ENCODE measurements at regions not wholly inside any gene's neighbourhood (a gene's known extent, or its start where the extent isn't known, plus 50 kb on each side); places are given as distances from the start of the nearest gene placed in this dataset.

DNA sequence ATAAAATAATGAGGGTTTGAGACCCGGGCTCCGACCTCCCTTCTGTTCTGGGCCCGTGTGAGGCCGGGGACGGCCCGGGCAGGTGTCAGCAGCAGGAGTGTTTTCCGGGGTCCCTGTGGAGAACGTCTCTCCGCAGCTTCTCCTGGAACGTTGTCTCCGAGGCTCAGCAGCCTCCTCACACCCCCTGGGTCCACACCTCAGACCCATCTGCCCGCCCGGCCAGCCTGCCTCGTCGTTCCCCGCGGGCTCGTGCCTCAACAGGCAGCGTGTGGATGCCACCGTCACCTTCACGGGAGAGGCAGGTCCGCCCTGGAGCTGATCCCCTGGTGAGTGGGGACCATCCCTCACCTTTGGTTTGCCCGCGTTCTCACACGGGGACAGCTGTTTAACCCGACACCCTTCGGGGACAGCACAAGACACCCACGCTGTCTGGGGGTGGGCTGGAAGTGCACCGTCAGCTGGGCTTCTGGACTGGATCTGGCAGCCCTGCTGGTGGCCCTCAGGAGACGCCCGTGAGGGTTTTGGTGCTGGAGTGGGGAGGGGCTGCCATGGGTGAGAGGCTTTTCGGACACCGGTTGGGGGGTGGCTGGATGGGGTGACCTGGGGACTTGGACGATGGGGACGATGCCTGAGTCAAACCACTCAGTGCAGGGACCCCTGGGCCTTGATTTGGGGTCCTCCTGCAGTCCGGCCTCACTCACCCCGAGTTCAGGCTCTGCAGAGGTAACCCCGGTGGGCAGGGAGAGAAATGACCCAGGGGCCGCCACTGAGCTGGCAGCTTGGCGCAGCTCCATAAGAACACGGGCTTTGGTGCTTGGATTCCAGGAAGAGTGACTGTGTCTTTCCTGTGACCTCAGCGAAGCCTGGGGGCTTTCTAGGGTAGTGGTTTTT is 131.7 kb downstream of the DNAJB6 start:
- TF ChIP-seq, protein P1, sequence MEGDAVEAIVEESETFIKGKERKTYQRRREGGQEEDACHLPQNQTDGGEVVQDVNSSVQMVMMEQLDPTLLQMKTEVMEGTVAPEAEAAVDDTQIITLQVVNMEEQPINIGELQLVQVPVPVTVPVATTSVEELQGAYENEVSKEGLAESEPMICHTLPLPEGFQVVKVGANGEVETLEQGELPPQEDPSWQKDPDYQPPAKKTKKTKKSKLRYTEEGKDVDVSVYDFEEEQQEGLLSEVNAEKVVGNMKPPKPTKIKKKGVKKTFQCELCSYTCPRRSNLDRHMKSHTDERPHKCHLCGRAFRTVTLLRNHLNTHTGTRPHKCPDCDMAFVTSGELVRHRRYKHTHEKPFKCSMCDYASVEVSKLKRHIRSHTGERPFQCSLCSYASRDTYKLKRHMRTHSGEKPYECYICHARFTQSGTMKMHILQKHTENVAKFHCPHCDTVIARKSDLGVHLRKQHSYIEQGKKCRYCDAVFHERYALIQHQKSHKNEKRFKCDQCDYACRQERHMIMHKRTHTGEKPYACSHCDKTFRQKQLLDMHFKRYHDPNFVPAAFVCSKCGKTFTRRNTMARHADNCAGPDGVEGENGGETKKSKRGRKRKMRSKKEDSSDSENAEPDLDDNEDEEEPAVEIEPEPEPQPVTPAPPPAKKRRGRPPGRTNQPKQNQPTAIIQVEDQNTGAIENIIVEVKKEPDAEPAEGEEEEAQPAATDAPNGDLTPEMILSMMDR (IDR thresholded peaks at IDR 0.05; ENCODE audit: poor library complexity), result no peak
- TF ChIP-seq EZH2 (IDR thresholded peaks at IDR 0.05; ENCODE audit: borderline replicate concordance), result no peak
- no peak for TF ChIP-seq EZH2phosphoT487 (IDR thresholded peaks at IDR 0.05; ENCODE audit: low read depth, severe bottlenecking, unreplicated experiment)

Data from hepatocyte (in vitro differentiated cells).